ENCODE measurements at regions not wholly inside any gene's neighbourhood (a gene's known extent, or its start where the extent isn't known, plus 50 kb on each side); places are given as distances from the start of the nearest gene placed in this dataset.
A peak's percentile ranks its signal among the peaks of the same experiment; 100 is the strongest.

- DNase-seq (ENCODE audit: extremely low spot score) = no peak
- Histone ChIP-seq H3K36me3 (no peaks in the 10 kb centered on the region), H3K4me3 (no peak overlapping the region), H3K4me1 (peaks cover 14 to 50% (median 46%) of the 10 kb centered on the region in 4 donors), H3K27me3 (no peaks in the 10 kb centered on the region), H3K27ac (replicated peaks in 1 of 4) (peak overlapping the region in 1 of 4 donors; percentile 61), H3K9me3 (no peaks in the 10 kb centered on the region)
- WGBS = 75% methylated on average over 18 of the region's 18 CpGs
- intact Hi-C loops (cut with DNase I) = loop anchor here (5.0 kb wide), 1 partner anchor 97 kb away; no protein-coding TSS in a partner anchor
- TF ChIP-seq EP300 (IDR thresholded peaks at IDR 0.05) (no peak), CTCF (IDR thresholded peaks at IDR 0.05) (no peak), POLR2A (IDR thresholded peaks at IDR 0.05; ENCODE audit: low read depth) (no peak), POLR2AphosphoS5 (IDR thresholded peaks at IDR 0.05) (no peak)
Measured at GRCh38 chr15:70199540-70200410, 102.1 kb upstream of the TLE3 start.

GRCh38 chr15:70199124-70199482, 101.4 kb upstream of the TLE3 start:
- intact Hi-C loops (cut with DNase I) = loop anchor here (5.0 kb wide), 1 partner anchor 97 kb away; no protein-coding TSS in a partner anchor
- no peak overlapping the region for H3K27ac ChIP-seq (replicated peaks in 1 of 4)
- no peaks in the 10 kb centered on the region for H3K9me3 ChIP-seq
- H3K36me3 ChIP-seq = no peaks in the 10 kb centered on the region
- TF ChIP-seq CTCF (IDR thresholded peaks at IDR 0.05) (no peak), POLR2AphosphoS5 (IDR thresholded peaks at IDR 0.05) (no peak), POLR2A (IDR thresholded peaks at IDR 0.05; ENCODE audit: low read depth) (no peak), EP300 (IDR thresholded peaks at IDR 0.05) (no peak)
- no peak overlapping the region for H3K4me3 ChIP-seq
- peaks cover 14 to 53% (median 47%) of the 10 kb centered on the region in 4 donors for H3K4me1 ChIP-seq
- no peaks in the 10 kb centered on the region for H3K27me3 ChIP-seq
- 87% methylated on average over 4 of the region's 4 CpGs for WGBS
- DNase-seq (ENCODE audit: extremely low spot score) = no peak

- intact Hi-C loops (cut with DNase I) = loop anchor here (5.0 kb wide), 1 partner anchor 96 kb away; no protein-coding TSS in a partner anchor
- no peaks in the 10 kb centered on the region for H3K36me3 ChIP-seq
- peaks cover 14 to 53% (median 47%) of the 10 kb centered on the region in 4 donors for H3K4me1 ChIP-seq
- WGBS = 80% methylated on average over 6 of the region's 6 CpGs
- H3K4me3 ChIP-seq = no peak overlapping the region
- no peaks in the 10 kb centered on the region for H3K27me3 ChIP-seq
- no peak for DNase-seq (ENCODE audit: extremely low spot score)
- no peaks in the 10 kb centered on the region for H3K9me3 ChIP-seq
- no peak overlapping the region for H3K27ac ChIP-seq (replicated peaks in 1 of 4)
- TF ChIP-seq EP300 (IDR thresholded peaks at IDR 0.05) = no peak
- TF ChIP-seq POLR2AphosphoS5 (IDR thresholded peaks at IDR 0.05) = no peak
- TF ChIP-seq POLR2A (IDR thresholded peaks at IDR 0.05; ENCODE audit: low read depth) = no peak
- TF ChIP-seq CTCF (IDR thresholded peaks at IDR 0.05) = no peak
Measured at GRCh38 chr15:70198441-70199123, 100.9 kb upstream of the TLE3 start.

GRCh38 chr15:70197945-70198361, 100.2 kb upstream of the TLE3 start:
- H3K36me3 ChIP-seq = no peaks in the 10 kb centered on the region
- TF ChIP-seq EP300 (IDR thresholded peaks at IDR 0.05) = no peak
- TF ChIP-seq POLR2A (IDR thresholded peaks at IDR 0.05; ENCODE audit: low read depth) = no peak
- TF ChIP-seq CTCF (IDR thresholded peaks at IDR 0.05) = no peak
- no peak for TF ChIP-seq POLR2AphosphoS5 (IDR thresholded peaks at IDR 0.05)
- H3K27me3 ChIP-seq = no peaks in the 10 kb centered on the region
- no peaks in the 10 kb centered on the region for H3K9me3 ChIP-seq
- H3K27ac ChIP-seq (replicated peaks in 1 of 4) = no peak overlapping the region
- no peak overlapping the region for H3K4me3 ChIP-seq
- H3K4me1 ChIP-seq = peaks cover 14 to 52% (median 47%) of the 10 kb centered on the region in 4 donors
- 94% methylated on average over 7 of the region's 9 CpGs for WGBS
- no peak for DNase-seq (ENCODE audit: extremely low spot score)
- intact Hi-C loops (cut with DNase I) = loop anchor here (5.0 kb wide), 1 partner anchor 96 kb away; no protein-coding TSS in a partner anchor
